Right lobe of liver (tissue), 4 donors: ENCODE measurements at regions not wholly inside any gene's neighbourhood (a gene's known extent, or its start where the extent isn't known, plus 50 kb on each side); places are given as distances from the start of the nearest gene placed in this dataset.

ENCODE experiments used
- CTCF ChIP-seq, 4 donors: fragments of 200-600 bp in 3 of 4; fragments of 450-650 bp in 1 of 4; IDR thresholded peaks; one replicate each; pipeline versions ENCODE4 v1.5.1 to v1.8.0; 2016 to 2022; ENCODE audit warnings: antibody characterized with exemption in 4 of 4, mild to moderate bottlenecking in 2 of 4
- POLR2A ChIP-seq: fragments of 450-650 bp; IDR thresholded peaks from one replicate; pipeline ENCODE4 v1.6.1; 2017; ENCODE audit warnings: antibody characterized with exemption, mild to moderate bottlenecking
- donor health status: DM: no; HTN: no; CAD: no.
- donor health status: DM: no; HTN: no; CAD: no.
- donor health status: DM: no; HTN: yes; CAD: no.

- TF ChIP-seq CTCF (IDR thresholded peaks at IDR 0.05) (no peak), POLR2A (no peak)
These were observed 252.6 kb downstream of the BRD1 start for GRCh38 chr22:49574881-49575702.
